MM.1S (cell line): ENCODE measurements at regions not wholly inside any gene's neighbourhood (a gene's known extent, or its start where the extent isn't known, plus 50 kb on each side); places are given as distances from the start of the nearest gene placed in this dataset.

Experiments used
- EZH2 ChIP-seq: fragments of 300-600 bp; sonication (generic); optimal IDR thresholded peaks from 2 replicates; pipeline ENCODE3; 2017; ENCODE audit warnings: low read depth, mild to moderate bottlenecking, antibody characterized with exemption, low read length, mixed read lengths
- EZH2phosphoT487 ChIP-seq: fragments of 300-600 bp; sonication (generic); IDR thresholded peaks from 2 replicates; pipeline ENCODE4 v1.6.1; 2018; ENCODE audit warnings: antibody characterized with exemption, low read length
- TF ChIP-seq, protein P1 (sequence below): fragments of 300-600 bp; sonication (generic); IDR thresholded peaks from 2 replicates; pipeline ENCODE4 v1.5.1; 2016; ENCODE audit warnings: antibody characterized with exemption, low read length, mixed read lengths

GRCh38 chr1:30125021-30125820 lies 598.2 kb downstream of the MATN1 start:
- TF ChIP-seq, protein P1, sequence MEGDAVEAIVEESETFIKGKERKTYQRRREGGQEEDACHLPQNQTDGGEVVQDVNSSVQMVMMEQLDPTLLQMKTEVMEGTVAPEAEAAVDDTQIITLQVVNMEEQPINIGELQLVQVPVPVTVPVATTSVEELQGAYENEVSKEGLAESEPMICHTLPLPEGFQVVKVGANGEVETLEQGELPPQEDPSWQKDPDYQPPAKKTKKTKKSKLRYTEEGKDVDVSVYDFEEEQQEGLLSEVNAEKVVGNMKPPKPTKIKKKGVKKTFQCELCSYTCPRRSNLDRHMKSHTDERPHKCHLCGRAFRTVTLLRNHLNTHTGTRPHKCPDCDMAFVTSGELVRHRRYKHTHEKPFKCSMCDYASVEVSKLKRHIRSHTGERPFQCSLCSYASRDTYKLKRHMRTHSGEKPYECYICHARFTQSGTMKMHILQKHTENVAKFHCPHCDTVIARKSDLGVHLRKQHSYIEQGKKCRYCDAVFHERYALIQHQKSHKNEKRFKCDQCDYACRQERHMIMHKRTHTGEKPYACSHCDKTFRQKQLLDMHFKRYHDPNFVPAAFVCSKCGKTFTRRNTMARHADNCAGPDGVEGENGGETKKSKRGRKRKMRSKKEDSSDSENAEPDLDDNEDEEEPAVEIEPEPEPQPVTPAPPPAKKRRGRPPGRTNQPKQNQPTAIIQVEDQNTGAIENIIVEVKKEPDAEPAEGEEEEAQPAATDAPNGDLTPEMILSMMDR, result no peak
- TF ChIP-seq EZH2phosphoT487, result no peak
- no peak for TF ChIP-seq EZH2
